HEK293 (cell line): ENCODE measurements at regions not wholly inside any gene's neighbourhood (a gene's known extent, or its start where the extent isn't known, plus 50 kb on each side); places are given as distances from the start of the nearest gene placed in this dataset.

Experiments used
- TCF7L2 ChIP-seq: IDR thresholded peaks from 2 replicates; pipeline ENCODE4 v1.6.1; 2011; ENCODE audit warnings: low read depth, mild to moderate bottlenecking, inconsistent platforms, low read length, moderate library complexity, borderline replicate concordance
- ZNF311 ChIP-seq: fragments of 450-650 bp; formaldehyde crosslinking; IDR thresholded peaks from 2 replicates; pipeline ENCODE4 v1.5.1; 2017; ENCODE audit warnings: missing biosample characterization, missing genetic modification characterization, borderline replicate concordance
- ZNF530 ChIP-seq: fragments of 450-650 bp; formaldehyde crosslinking; IDR thresholded peaks from 2 replicates; pipeline ENCODE4 v1.5.1; 2016; ENCODE audit warnings: low read depth, missing biosample characterization, missing genetic modification characterization
- ZNF660 ChIP-seq: fragments of 450-650 bp; IDR thresholded peaks from 2 replicates; pipeline ENCODE4 v1.5.1; 2018; ENCODE audit warnings: missing biosample characterization, mild to moderate bottlenecking, missing genetic modification characterization
- TF ChIP-seq, protein P1 (sequence below): fragments of 450-650 bp; formaldehyde crosslinking; IDR thresholded peaks from 2 replicates; pipeline ENCODE4 v1.5.1; 2016; ENCODE audit warnings: missing biosample characterization, missing genetic modification characterization
- TF ChIP-seq, protein P2 (sequence below): fragments of 450-650 bp; formaldehyde crosslinking; IDR thresholded peaks from 2 replicates; pipeline ENCODE4 v1.5.1; 2016; ENCODE audit warnings: missing biosample characterization, missing genetic modification characterization
- TF ChIP-seq, protein P3 (sequence below): fragments of 450-650 bp; formaldehyde crosslinking; IDR thresholded peaks from 2 replicates; pipeline ENCODE4 v1.5.1; 2016; ENCODE audit warnings: missing biosample characterization, missing genetic modification characterization, low read depth

DNA sequence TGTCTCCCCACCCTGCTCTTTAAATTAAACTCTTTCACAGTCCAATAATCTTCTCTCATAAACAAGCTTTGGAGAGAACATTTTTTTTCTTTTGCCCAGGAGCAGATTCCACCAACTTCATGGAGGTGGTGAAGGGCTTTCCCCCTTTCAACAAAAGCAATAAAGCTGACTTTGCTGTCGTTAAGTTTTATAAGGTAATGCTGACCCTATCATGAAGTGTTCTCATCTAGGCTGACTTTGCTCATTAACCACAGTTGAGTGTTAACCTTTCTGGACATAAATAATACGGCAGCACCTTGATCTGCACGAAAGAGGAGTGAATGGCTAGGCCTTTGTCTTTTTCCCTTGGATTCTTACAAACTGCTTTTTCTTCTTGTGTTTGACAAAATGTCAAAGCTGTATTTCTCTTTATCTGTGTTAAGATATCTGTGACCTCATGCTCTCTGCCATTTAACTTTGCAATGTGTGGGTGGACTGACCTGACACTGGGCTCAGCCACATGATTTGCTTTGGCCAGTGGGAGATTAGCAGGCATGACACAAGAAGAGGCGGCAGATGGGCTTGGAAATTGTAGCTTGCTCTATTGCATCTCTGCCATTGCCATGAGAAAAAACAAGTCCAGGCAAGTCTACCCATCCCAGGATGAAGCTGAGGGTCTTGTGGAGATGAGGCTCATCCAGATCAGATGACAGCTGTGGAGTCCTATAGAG is 470.9 kb upstream of the CCDC196 start:
- TF ChIP-seq, protein P1, sequence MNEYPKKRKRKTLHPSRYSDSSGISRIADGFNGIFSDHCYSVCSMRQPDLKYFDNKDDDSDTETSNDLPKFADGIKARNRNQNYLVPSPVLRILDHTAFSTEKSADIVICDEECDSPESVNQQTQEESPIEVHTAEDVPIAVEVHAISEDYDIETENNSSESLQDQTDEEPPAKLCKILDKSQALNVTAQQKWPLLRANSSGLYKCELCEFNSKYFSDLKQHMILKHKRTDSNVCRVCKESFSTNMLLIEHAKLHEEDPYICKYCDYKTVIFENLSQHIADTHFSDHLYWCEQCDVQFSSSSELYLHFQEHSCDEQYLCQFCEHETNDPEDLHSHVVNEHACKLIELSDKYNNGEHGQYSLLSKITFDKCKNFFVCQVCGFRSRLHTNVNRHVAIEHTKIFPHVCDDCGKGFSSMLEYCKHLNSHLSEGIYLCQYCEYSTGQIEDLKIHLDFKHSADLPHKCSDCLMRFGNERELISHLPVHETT (tag by site-specific recombination): no peak
- TF ChIP-seq, protein P2, sequence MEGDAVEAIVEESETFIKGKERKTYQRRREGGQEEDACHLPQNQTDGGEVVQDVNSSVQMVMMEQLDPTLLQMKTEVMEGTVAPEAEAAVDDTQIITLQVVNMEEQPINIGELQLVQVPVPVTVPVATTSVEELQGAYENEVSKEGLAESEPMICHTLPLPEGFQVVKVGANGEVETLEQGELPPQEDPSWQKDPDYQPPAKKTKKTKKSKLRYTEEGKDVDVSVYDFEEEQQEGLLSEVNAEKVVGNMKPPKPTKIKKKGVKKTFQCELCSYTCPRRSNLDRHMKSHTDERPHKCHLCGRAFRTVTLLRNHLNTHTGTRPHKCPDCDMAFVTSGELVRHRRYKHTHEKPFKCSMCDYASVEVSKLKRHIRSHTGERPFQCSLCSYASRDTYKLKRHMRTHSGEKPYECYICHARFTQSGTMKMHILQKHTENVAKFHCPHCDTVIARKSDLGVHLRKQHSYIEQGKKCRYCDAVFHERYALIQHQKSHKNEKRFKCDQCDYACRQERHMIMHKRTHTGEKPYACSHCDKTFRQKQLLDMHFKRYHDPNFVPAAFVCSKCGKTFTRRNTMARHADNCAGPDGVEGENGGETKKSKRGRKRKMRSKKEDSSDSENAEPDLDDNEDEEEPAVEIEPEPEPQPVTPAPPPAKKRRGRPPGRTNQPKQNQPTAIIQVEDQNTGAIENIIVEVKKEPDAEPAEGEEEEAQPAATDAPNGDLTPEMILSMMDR (tag by site-specific recombination): no peak
- TF ChIP-seq ZNF530 (tag by site-specific recombination): no peak
- TF ChIP-seq ZNF660 (tag by site-specific recombination): no peak
- no peak for TF ChIP-seq TCF7L2
- TF ChIP-seq ZNF311 (tag by site-specific recombination): no peak
- TF ChIP-seq, protein P3, sequence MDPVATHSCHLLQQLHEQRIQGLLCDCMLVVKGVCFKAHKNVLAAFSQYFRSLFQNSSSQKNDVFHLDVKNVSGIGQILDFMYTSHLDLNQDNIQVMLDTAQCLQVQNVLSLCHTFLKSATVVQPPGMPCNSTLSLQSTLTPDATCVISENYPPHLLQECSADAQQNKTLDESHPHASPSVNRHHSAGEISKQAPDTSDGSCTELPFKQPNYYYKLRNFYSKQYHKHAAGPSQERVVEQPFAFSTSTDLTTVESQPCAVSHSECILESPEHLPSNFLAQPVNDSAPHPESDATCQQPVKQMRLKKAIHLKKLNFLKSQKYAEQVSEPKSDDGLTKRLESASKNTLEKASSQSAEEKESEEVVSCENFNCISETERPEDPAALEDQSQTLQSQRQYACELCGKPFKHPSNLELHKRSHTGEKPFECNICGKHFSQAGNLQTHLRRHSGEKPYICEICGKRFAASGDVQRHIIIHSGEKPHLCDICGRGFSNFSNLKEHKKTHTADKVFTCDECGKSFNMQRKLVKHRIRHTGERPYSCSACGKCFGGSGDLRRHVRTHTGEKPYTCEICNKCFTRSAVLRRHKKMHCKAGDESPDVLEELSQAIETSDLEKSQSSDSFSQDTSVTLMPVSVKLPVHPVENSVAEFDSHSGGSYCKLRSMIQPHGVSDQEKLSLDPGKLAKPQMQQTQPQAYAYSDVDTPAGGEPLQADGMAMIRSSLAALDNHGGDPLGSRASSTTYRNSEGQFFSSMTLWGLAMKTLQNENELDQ (tag by site-specific recombination): no peak
